Progenitor cell of endocrine pancreas (in vitro differentiated cells): ENCODE measurements at regions not wholly inside any gene's neighbourhood (a gene's known extent, or its start where the extent isn't known, plus 50 kb on each side); places are given as distances from the start of the nearest gene placed in this dataset.

Experiments used
- DNase-seq: peaks from one replicate; pipeline ENCODE4 v3.0.0; 2021; ENCODE audit warnings: low spot score; ENCODE audit not compliant: unreplicated experiment
- H3K27ac Mint-ChIP-seq: 2 replicates; pipeline ENCODE4 v1.8.0; 2021; ENCODE audit warnings: mild to moderate bottlenecking, moderate library complexity, mixed read lengths
- H3K27me3 Mint-ChIP-seq: 2 replicates; pipeline ENCODE4 v1.8.0; 2021; ENCODE audit warnings: mixed read lengths
- H3K36me3 Mint-ChIP-seq: 2 replicates; pipeline ENCODE4 v1.8.0; 2022; ENCODE audit warnings: mixed read lengths; ENCODE audit not compliant: insufficient read depth
- H3K4me1 Mint-ChIP-seq: 2 replicates; pipeline ENCODE4 v1.8.0; 2021; ENCODE audit warnings: low read depth, mixed read lengths
- H3K4me3 Mint-ChIP-seq: 2 replicates; pipeline ENCODE4 v1.8.0; 2021; ENCODE audit warnings: low read depth, mild to moderate bottlenecking, moderate library complexity, mixed read lengths
- H3K9me3 Mint-ChIP-seq: 2 replicates; pipeline ENCODE4 v1.8.0; 2021; ENCODE audit warnings: low read depth, mixed read lengths
- CTCF ChIP-seq: fragments of 200-600 bp; sonication (generic); IDR thresholded peaks from one replicate; pipeline ENCODE4 v1.5.0; 2021; ENCODE audit warnings: antibody characterized with exemption, mild to moderate bottlenecking; ENCODE audit not compliant: unreplicated experiment

- no peaks in the 10 kb centered on the region for H3K4me1 Mint-ChIP-seq
- H3K4me3 Mint-ChIP-seq, result no peak overlapping the region
- H3K9me3 Mint-ChIP-seq, result no peaks in the 10 kb centered on the region
- peaks cover 4% of the 10 kb centered on the region for H3K27me3 Mint-ChIP-seq
- DNase-seq, result no peak
- H3K27ac Mint-ChIP-seq, result no peak overlapping the region
- H3K36me3 Mint-ChIP-seq, result no peaks in the 10 kb centered on the region
- no peak for TF ChIP-seq CTCF
Observed at GRCh38 chr3:147493666-147494065, 84.5 kb downstream of the ZIC1 start.

DNA sequence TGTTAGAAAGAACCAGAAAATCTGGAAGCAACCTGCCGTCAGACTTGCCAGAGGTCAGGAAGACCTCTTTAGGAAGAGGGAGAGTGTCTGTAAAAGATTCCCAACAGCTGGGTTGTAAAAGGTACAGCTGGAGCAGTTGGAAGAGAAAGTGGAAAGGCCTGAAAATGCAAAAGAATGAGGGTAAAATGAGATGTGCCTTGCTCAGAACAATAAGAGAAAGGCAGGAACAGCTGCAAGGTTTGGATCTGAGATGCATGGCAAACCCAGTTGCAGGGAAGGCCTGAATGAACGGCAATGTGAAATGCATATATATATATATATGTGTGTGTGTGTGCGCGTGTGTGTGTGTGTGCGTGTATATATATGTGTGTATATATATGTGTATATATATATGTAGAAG lies 88.1 kb downstream of the ZIC1 start:
- Mint-ChIP-seq H3K27me3 (peaks cover 1% of the 10 kb centered on the region), H3K4me3 (no peak overlapping the region), H3K9me3 (no peaks in the 10 kb centered on the region), H3K4me1 (no peaks in the 10 kb centered on the region), H3K27ac (no peak overlapping the region), H3K36me3 (no peaks in the 10 kb centered on the region)
- DNase-seq, result no peak
- TF ChIP-seq CTCF, result no peak

- Mint-ChIP-seq H3K9me3 (no peaks in the 10 kb centered on the region), H3K27ac (no peak overlapping the region), H3K4me3 (no peak overlapping the region), H3K4me1 (peaks cover 2% of the 10 kb centered on the region), H3K27me3 (no peaks in the 10 kb centered on the region), H3K36me3 (no peaks in the 10 kb centered on the region)
- DNase-seq, result no peak
- TF ChIP-seq CTCF, result no peak
Observed at GRCh38 chr3:147507638-147508286, 98.6 kb downstream of the ZIC1 start.

DNA sequence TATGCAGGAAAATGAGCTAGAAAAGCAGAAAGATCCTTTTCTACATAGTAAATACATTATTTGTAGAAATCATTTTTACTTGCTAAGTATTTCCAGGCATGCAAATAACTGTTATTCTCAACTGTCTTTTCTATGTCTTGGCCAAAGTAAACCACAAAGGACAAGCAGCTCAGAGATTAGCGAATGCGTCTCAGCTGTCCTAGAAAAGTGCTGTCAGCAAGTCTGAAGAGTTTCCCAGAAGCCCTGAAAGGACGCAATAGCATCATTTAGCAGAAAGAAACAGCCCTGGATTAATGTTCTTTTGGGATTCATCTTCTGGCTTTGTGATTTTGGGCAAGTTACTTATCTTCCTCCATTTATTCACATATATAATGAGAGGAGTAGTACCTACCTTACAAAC lies 100.3 kb downstream of the ZIC1 start:
- no peak for TF ChIP-seq CTCF
- Mint-ChIP-seq H3K27ac (no peak overlapping the region), H3K36me3 (no peaks in the 10 kb centered on the region), H3K4me1 (no peaks in the 10 kb centered on the region), H3K9me3 (no peaks in the 10 kb centered on the region), H3K4me3 (no peak overlapping the region), H3K27me3 (no peaks in the 10 kb centered on the region)
- no peak for DNase-seq

- Mint-ChIP-seq H3K4me1 (no peaks in the 10 kb centered on the region), H3K27ac (no peak overlapping the region), H3K4me3 (no peak overlapping the region), H3K36me3 (no peaks in the 10 kb centered on the region), H3K27me3 (no peaks in the 10 kb centered on the region), H3K9me3 (no peaks in the 10 kb centered on the region)
- DNase-seq, result no peak
- TF ChIP-seq CTCF, result no peak
Observed at GRCh38 chr3:147513785-147514184, 104.6 kb downstream of the ZIC1 start.
